ENCODE measurements at regions not wholly inside any gene's neighbourhood (a gene's known extent, or its start where the extent isn't known, plus 50 kb on each side); places are given as distances from the start of the nearest gene placed in this dataset.
"Not testable (repeated sequence)": the region's sequence is repeated elsewhere in the genome, so short reads cannot be mapped to it uniquely, and the experiment has no call there.

DNA sequence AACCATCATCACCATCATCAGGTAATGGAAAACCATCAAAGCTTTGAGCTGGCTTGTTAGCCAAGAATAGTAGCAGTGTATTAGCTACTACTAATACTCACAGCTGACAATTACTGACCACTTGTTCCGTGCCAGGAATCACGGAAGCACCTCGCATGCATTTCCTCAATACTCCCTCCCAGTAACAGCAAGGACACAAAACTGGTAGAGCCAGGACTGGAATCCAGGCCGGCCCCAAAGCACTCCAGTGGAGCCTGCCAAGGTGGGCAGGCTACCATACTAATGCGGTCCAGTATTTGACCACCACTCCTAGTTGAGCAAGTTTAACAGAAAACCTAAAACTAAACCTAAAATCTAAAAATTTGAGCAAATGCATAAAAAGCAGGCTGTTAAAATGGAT, 107.2 kb upstream of the LPCAT1 start:
- not testable (repeated sequence) for DNase-seq

DNA sequence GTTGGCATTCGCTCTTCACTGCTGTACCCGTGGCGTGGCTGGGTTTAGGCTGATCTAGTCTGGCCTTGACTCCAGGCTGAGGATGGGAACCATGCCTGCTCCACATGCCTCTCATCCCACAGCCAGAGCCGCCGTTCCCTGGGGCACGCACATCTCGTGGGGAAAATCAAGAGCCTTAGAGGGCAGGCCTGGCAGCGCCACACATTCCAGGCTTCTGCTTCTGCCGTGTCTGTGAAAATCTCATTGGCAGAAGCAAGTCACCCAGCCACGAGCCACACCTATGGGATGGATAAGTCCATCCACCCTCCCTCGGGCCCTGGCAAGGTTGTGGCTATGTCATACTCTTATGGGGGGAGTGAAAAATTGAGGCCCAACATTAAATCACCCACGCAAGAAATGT, 102.6 kb upstream of the LPCAT1 start:
- not testable (repeated sequence) for DNase-seq

DNA sequence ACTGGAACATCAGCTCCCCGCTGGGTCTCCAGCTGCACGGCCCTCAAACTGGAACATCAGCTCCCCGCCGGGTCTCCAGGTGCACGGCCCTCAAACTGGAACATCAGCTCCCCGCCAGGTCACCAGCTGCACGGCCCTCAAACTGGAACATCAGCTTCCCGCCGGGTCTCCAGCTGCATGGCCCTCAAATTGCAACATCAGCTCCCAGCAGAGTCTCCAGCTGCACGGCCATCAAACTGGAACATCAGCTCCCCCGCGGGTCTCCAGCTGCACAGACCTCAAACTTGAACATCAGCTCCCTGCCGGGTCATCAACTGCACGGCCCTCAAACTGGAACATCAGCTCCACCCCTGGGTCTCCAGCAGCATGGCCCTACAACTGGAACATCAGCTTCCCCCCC, 95.8 kb upstream of the LPCAT1 start:
- not testable (repeated sequence) for DNase-seq

DNA sequence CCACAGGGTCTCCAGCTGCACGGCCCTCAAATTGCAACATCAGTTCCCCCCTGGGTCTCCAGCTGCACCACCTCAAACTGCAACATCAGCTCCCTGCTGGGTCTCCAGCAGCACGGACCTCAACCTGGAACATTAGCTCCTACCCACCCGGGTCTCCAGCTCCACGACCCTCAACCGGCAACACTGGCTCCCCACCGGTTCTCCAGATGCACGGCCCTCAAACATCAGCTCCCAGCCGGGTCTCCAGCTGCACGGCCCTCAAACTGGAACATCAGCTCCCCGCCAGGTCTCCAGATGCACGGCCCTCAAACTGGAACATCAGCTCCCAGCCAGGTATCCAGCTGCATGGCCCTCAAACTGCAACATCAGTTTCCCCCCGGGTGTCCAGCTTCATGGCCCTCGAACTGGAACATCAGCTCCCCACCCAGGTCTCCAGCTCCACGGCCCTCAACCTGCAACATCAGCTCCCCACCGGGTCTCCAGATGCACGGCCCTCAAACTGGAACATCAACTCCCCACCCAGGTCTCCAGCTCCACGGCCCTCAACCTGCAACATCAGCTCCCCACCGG, 94.6 kb upstream of the LPCAT1 start:
- not testable (repeated sequence) for DNase-seq

DNA sequence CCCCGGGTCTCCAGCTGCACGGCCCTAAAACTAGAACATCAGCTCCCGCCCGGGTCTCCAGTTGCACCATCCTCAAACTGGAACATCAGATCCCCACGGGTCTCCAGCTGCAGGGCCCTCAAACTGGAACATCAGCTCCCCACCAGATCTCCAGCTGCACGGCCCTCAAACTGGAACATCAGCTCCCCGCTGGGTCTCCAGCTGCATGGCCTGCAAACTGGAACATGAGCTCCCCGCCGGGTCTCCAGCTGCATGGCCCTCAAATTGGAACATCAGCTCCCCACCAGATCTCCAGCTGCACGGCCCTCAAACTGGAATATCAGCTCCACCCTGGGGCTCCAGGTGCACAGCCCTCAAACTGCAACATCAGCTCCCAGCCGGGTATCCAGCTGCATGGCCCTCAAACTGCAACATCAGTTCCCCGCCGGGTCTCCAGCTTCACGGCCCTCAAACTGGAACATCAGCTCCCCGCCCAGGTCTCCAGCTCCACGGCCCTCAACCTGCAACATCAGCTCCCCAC, 93.5 kb upstream of the LPCAT1 start:
- DNase-seq, result not testable (repeated sequence)

DNA sequence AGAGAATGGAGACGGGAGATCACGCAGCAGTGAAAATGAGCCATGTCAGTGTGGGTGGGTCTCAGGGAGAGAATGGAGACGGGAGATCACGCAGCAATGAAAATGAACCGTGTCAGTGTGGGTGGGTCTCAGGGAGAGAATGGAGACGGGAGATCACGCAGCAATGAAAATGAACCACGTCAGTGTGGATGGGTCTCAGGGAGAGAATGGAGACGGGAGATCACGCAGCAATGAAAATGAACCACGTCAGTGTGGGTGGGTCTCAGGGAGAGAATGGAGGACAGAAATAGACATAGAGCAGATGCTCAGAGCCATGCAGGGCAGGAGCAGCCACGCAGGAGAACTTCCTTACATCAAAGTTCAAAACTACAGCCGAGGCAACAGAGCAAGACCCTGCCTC, 89.8 kb upstream of the LPCAT1 start:
- DNase-seq, result not testable (repeated sequence)

DNA sequence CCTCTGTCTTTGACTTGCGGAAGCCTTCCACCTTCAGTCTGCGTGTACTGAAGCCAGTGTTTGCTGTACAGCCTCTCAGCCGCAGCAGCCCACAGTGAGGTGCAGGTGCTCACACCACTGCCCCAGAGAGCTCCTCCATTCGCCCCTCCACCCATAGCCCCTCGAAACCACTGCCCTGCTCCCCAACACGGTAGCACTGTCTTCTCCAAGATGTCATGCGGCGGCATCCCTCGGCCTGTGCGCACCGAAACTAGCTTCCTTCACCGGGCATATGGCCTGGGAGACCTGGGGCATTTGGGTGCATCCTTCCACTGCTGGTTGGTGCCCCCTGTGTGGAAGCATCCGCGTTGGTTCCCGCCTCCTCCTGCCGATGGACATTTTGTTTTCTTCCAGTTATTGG, 86.8 kb upstream of the LPCAT1 start:
- DNase-seq, result not testable (repeated sequence)

DNA sequence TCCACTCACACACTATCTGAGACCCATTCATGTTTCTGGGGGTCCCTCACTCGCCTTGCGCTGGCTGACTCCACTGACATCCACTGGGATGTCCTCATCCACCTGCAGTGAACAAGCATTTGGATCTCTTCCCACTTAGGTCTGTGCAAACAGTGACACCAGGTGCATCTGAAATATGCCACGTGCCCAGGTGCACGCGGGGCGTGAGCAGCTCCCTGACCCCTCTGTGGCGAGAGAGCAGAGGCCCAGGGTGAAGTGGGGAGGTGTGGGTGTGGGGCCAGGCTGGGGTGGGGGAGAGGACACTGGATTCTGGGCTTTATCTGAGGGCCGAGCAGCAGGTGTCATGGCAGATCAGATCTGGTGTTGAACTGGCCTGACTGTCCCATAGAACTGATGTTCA, 85.4 kb upstream of the LPCAT1 start:
- DNase-seq, result not testable (repeated sequence)

DNA sequence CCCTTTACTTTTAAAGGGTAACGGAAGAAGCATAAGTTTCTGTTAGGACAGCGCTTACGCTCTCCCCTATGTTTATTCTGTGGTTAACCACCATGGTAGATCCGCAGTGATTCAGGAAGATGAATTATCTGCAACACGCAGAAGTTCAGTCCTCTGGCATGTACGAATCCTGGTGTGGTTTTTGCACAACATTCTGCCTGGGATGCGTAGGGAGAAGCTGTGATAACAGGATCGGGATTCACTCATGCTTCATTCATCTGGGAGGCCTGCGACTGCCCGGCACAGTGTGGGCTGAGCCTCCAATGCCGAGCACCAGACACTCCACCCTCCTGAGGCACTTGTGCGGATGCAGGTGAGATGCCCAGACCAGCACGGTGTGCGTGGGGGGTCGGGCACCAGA, 84.6 kb upstream of the LPCAT1 start:
- DNase-seq, result peak; percentile 8

DNA sequence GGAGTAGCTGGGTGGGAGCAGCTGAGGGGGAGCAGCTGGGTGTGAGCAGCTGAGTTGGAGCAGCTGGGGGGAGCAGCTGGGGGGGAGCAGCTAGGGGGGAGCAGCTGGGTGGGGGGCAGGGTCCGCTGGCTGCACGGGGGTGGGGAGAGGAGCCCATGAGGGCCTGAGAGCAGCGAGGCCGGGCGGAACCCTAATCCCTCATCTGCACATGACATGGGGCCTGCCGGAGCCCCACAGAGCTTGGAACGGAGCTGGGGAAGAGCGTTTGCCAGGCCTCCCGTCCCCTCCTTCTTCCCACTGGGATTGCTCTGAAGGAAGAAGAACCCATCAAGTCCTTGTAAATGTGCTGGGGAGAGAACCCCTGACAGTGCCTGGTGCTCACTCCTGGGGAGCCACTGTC, 83.2 kb upstream of the LPCAT1 start:
- DNase-seq, result not testable (repeated sequence)

DNA sequence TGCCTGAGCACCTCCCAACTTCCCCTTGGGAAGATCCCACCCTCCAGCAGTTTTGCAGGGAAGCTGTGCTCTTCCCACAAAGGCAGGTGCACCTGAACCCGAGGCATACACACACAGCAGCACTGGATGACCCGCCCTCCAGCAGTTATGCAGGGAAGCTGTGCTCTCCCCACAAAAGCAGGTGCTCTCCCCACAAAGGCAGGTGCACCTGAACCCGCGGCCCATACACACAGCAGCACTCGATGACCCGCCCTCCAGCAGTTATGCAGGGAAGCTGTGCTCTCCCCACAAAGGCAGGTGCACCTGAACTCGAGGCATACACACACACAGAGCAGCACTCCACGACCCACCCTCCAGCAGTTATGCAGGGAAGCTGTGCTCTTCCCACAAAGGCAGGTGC, 80.2 kb upstream of the LPCAT1 start:
- not testable (repeated sequence) for DNase-seq

DNA sequence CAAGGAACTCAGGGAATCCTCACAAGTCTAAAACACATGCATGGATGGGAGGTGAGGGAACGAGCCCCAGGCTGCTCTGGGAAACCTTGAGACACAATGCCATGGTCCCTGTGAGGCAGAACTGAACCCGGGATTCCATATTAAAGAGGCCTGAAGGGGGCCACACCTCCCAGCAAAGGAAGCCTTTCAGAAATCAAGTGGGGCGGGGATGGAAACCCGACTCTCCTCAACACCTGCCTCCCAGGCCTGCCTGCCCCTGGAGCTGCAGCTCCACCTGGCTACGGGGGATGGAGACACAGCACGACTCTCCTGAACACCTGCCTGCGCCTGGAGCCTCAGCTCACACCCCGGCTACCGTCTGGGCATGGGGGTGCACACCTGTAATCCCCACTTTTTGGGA, 77.8 kb upstream of the LPCAT1 start:
- not testable (repeated sequence) for DNase-seq

DNA sequence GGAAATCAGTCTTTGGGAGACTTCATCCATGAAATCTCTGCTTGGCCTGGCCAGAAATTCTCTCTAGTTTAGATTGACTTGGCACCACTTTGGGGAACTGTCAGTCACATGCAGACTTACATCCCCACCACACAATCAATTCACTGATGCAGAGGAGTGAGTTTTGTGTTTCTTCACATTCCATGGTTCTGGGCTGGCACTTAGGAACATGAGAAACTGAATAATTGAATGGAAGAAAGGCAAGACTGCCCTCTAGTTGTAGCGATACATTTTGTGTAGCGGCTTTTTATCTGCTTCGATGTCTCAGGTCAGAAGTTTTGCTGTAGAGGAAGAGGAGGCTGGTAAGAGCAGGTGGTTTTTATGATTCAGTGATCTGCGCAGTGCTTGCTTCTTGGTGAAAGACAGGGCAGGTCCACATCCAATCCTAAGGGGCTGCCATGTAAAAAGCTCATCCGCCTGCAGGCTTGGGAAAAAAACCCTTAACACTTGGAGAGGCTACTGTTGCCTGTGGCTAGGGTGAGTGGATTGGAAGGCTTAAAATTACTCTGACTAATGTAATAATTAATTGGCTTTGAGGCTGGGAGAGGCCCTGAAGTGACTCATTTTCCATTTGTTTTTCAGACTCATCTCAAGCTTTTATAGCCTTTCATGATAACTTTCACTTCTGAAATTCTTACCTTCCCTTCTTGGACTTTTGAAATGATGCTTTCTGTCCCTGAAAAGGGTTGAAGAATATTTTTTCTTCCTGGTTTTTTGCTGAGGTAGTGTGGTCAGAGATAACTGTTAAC, 75.4 kb upstream of the LPCAT1 start:
- not testable (repeated sequence) for DNase-seq

DNA sequence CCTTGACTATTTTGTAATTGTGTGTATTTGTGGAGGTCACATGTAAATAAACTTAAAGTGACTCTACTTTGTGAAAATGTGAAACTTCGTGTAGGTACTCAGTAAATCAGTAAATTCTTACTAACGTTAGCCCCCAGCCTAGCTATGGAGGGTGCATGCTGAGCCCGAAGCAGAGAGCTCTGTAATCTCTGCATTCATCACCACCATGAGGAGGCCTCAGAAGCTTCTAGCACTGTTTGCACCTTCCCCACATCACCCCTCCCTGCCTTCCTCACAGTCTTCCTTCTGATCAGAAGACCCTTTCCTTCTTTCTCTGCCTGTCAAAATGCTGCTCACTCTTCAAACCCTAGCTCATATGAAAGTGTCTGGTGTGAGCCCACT, 73.3 kb upstream of the LPCAT1 start:
- peak; percentile 12 for DNase-seq

DNA sequence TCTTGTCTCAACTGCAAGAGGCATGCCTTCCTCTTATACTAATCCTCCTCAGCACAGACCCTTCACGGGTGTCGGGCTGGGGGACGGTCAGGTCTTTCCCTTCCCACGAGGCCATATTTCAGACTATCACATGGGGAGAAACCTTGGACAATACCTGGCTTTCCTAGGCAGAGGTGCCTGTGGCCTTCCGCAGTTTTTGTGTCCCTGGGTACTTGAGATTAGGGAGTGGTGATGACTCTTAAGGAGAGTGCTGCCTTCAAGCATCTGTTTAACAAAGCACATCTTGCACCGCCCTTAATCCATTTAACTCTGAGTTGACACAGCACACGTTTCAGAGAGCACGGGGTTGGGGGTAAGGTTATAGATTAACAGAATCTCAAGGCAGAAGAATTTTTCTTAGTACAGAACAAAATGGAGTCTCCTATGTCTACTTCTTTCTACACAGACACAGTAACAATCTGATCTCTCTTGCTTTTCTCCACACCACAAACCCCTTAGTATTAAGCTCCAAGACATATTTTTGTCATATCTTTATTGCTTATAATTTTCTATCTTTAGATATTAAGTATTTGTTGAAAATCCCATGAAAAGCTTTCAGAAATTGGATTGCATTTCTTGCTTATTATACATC, 72.8 kb upstream of the LPCAT1 start:
- not testable (repeated sequence) for DNase-seq

DNA sequence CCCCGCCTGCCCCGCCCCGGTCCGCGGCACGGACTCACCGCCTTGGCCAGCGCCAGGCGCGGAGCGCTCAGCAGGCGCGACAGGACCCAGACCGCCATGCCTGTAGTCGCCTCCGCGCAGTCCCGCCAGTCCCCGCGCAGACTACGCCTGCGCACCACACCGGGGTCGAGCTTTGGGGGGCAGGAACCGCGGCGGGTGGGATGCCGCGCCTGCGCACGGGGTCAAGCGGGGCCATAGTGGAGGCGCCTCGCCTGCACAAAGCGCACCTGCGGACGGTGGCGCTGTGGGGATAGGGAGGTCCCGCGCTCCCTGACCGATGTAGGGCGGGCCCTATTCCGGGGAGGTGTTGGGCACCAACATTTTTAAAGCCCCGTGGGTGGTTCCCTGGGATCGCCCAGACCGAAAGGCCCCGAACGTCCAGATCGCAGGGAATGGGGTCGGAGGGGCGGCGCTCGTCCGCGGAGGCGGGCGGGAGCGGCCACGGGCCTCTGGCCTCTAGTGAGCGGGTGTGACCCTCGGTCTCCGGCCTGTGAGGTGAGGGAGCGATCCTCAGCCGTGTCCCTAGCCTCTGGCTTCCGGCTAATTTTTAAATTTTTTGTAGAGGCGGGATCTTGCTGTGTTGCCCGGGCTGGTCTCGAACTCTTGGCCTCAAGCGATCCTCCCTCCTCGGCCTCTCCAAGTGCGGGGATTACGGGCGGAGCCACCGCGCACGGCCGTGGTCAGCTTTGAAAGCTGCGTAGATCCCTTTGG, 70.8 kb upstream of the LPCAT1 start:
- DNase-seq, result peak; percentile 80

DNA sequence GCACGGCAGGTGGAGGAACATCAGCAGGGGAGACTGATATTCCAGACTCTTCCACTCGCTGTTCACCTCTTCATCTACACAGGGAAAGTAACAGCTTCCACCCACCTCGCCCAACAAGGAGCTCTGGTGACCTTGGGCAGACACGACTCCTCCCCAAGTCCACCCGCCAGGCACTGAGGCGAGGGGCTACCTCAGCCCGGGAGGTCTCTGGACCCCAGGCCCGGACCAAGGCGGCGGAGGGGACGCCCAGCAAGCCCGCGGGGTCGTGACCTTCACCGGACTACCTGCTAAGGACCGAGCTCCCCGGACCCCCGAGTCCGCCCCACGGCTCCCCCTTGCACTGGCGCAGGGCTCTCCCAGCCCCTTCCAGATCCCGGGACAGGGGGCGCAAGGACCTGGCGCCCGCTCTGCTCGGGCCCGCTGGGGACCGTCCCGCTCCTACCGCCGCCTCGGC, 70.2 kb upstream of the LPCAT1 start:
- no peak for DNase-seq

DNA sequence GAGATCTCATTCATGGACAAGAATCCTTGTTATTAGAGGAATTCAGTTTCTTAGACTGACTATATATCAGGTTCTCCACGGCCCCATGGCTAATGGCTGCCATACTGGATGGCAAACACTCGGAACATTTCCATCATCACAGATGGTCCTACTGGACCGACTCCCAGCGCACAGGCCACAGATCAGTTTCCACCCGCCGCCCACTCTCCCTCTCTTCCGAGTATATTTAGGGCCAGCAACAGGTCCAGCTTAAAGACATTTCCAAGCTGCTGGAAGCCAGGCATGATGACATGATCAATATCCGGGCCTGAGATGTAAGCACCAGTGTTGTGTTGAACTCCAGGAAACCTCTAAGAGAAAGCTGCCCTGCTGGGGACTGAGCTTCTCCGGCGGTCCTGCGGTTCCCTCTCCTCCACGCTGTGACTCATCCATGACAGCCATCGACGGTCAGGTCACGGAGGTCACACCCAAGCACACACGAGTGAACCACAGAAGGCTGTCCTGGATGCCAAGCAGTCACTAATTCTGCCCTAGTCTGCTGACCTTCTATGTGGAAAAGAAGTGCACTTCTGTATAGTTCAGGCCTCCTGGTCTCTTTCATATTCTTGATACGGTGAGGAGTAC, 64.4 kb upstream of the LPCAT1 start:
- DNase-seq, result not testable (repeated sequence)

DNA sequence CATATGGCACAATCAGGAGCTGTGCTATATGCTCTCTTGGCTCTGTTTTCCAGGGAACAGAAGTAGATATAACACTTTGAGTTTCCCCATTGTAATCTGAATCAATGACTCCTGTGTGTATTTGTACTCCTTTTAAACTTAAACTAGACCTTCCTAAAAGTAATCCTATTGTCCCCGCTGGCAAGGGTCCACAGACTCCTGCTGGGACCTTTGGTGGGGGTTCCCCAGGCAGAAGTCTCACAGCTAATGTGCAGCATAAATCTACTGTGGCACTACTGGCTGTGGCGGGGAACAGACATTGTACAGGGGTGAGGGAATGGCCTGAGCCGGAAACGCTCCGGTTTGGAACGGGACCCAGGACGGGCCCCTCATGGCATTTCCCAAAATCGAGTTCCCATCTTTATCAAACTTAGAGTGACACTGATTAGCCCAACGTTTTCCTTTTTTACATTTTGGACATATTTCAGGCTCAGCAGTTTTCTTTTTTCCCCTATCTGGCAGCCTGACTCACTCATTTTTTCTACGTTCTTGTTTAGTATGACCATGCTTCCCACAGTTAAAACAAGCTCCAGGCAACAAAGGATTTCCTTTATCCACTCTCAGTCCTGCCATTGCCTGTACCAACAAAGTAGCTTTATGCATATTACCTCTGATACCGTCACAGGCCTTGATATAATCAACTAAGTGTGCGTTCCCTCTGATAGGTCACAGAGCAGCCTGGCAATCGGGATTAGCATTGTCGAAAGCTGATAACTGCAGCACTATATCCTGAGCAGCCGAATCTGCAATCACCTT, 59.5 kb upstream of the LPCAT1 start:
- not testable (repeated sequence) for DNase-seq

DNA sequence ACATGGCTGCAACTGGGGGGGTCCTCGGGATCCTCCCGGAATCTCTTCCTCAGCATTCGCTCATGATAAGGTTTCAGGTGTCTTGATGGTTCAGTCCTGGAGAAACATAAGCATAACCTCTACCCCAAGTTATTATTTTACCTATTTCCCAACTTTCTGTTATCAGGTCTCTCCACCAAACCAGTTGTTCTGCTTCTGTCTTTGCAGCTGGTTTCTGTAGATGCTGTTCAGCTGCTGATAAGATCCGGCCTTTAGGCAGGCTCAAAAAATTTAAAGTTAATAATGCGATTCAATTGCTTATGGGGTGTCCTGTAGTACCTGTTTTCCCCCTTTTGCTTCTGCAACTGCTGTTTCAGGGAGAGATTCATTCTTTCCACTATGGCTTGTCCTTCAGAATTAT, 55.6 kb upstream of the LPCAT1 start:
- not testable (repeated sequence) for DNase-seq

DNA sequence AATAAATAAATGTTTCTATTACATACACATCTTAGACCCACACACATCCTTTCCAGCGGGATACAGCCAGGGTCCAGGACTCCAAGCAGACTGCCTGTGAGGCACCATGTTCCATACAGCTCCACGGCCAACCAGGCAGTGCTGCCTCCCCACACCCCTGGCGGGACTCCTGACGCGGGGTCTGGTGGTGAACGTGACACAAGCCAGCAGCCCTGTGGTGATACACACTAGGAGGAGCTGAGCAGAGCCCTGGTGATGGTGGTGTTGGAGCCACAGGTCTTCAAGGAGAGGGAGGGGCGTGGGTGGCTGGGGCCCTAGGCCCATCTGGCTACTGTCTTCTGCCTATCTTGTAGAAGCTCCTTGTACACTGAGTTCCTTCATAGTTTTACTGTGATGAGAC, 53.1 kb upstream of the LPCAT1 start:
- DNase-seq, result not testable (repeated sequence)

Data from CD4-positive, alpha-beta T cell treated with Interleukin-6 for 4 hours (primary cell).